ENCODE measurements at regions not wholly inside any gene's neighbourhood (a gene's known extent, or its start where the extent isn't known, plus 50 kb on each side); places are given as distances from the start of the nearest gene placed in this dataset.

GRCh38 chr7:111642373-111642772 lies 80.1 kb upstream of the IMMP2L start:
- Histone ChIP-seq H3K36me3 (ENCODE audit: control insufficient read depth in 2 of 2, extremely low read depth in 1 of 2, insufficient read depth in 2 of 2, low read length in 2 of 2) (no peaks in the 10 kb centered on the region), H3K27me3 (ENCODE audit: control insufficient read depth, extremely low read depth, insufficient read depth, low read length) (no peaks in the 10 kb centered on the region), H3K4me2 (ENCODE audit: control insufficient read depth, extremely low read depth, insufficient read depth, low read depth, low read length) (no peak overlapping the region), H3K79me2 (ENCODE audit: control insufficient read depth, insufficient read depth, low read length) (no peaks in the 10 kb centered on the region), H3K9ac (ENCODE audit: control insufficient read depth, extremely low read depth, insufficient read depth, low read length) (no peak overlapping the region), H3K4me3 (ENCODE audit: control insufficient read depth in 2 of 3, extremely low read depth in 1 of 3, insufficient read depth in 2 of 3, low read depth in 1 of 3, low read length in 3 of 3) (no peak overlapping the region), H3K9me1 (ENCODE audit: control insufficient read depth, extremely low read depth, insufficient read depth, low read length) (no peaks in the 10 kb centered on the region), H3K9me3 (ENCODE audit: control insufficient read depth, low read depth, low read length) (no peaks in the 10 kb centered on the region), H3K27ac (ENCODE audit: control insufficient read depth, insufficient read depth, low read length) (no peak overlapping the region), H2AFZ (ENCODE audit: control insufficient read depth, low read length) (no peak overlapping the region), H4K20me1 (ENCODE audit: control insufficient read depth, extremely low read depth, insufficient read depth, low read length) (no peaks in the 10 kb centered on the region), H3K4me1 (ENCODE audit: control insufficient read depth, extremely low read depth, insufficient read depth, low read length) (no peaks in the 10 kb centered on the region)
- dilution Hi-C loops (cut with MboI; ENCODE audit: extremely low pct_ligation_motif_present, low sequenced_read_pairs), result no loop called here
- TF ChIP-seq EZH2 (IDR thresholded peaks at IDR 0.05; ENCODE audit: low read length) (no peak), CTCF (optimal IDR thresholded peaks at IDR 0.05 in 1 of 3, IDR thresholded peaks at IDR 0.05 in 1 of 3, conservative IDR thresholded peaks at IDR 0.05 in 1 of 3; ENCODE audit: extremely low read depth in 1 of 3, insufficient read depth in 2 of 3, low read length in 3 of 3) (no peak)
- FAIRE-seq (no peak), DNase-seq (ENCODE audit: low read depth, low spot score) (no peak)

DNA sequence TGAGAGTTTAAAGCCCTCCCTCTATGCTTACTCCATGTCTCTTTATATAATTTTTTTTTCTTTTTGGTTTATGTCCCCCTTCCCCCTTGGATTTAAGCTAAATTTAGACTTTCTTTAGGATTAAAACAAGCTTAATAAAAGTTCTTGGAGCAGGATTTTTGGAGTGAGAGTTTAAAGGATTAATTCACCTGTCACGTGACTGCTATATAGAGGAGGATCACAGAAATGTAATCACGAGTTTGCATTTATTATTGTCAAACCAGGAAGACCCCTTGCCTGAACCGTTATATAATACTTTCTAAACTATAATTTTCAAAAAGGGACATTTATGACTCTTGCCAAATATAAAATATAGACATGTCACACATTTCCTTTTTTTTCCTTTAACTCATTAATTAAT lies 78.1 kb upstream of the IMMP2L start:
- H2AFZ ChIP-seq (ENCODE audit: control insufficient read depth, low read length), result no peak overlapping the region
- no peaks in the 10 kb centered on the region for H3K79me2 ChIP-seq (ENCODE audit: control insufficient read depth, insufficient read depth, low read length)
- H3K9ac ChIP-seq (ENCODE audit: control insufficient read depth, extremely low read depth, insufficient read depth, low read length), result no peak overlapping the region
- dilution Hi-C loops (cut with MboI; ENCODE audit: extremely low pct_ligation_motif_present, low sequenced_read_pairs), result no loop called here
- H3K4me1 ChIP-seq (ENCODE audit: control insufficient read depth, extremely low read depth, insufficient read depth, low read length), result no peaks in the 10 kb centered on the region
- H3K27ac ChIP-seq (ENCODE audit: control insufficient read depth, insufficient read depth, low read length), result no peak overlapping the region
- no peaks in the 10 kb centered on the region for H3K27me3 ChIP-seq (ENCODE audit: control insufficient read depth, extremely low read depth, insufficient read depth, low read length)
- no peaks in the 10 kb centered on the region for H3K36me3 ChIP-seq (ENCODE audit: control insufficient read depth in 2 of 2, extremely low read depth in 1 of 2, insufficient read depth in 2 of 2, low read length in 2 of 2)
- no peak overlapping the region for H3K4me2 ChIP-seq (ENCODE audit: control insufficient read depth, extremely low read depth, insufficient read depth, low read depth, low read length)
- DNase-seq (ENCODE audit: low read depth, low spot score), result no peak
- no peaks in the 10 kb centered on the region for H3K9me1 ChIP-seq (ENCODE audit: control insufficient read depth, extremely low read depth, insufficient read depth, low read length)
- TF ChIP-seq CTCF (optimal IDR thresholded peaks at IDR 0.05 in 1 of 3, IDR thresholded peaks at IDR 0.05 in 1 of 3, conservative IDR thresholded peaks at IDR 0.05 in 1 of 3; ENCODE audit: extremely low read depth in 1 of 3, insufficient read depth in 2 of 3, low read length in 3 of 3), result no peak
- no peak for TF ChIP-seq EZH2 (IDR thresholded peaks at IDR 0.05; ENCODE audit: low read length)
- FAIRE-seq, result no peak
- H3K9me3 ChIP-seq (ENCODE audit: control insufficient read depth, low read depth, low read length), result no peaks in the 10 kb centered on the region
- H3K4me3 ChIP-seq (ENCODE audit: control insufficient read depth in 2 of 3, extremely low read depth in 1 of 3, insufficient read depth in 2 of 3, low read depth in 1 of 3, low read length in 3 of 3), result no peak overlapping the region
- H4K20me1 ChIP-seq (ENCODE audit: control insufficient read depth, extremely low read depth, insufficient read depth, low read length), result no peaks in the 10 kb centered on the region
